Thymus (tissue), 11 donors: ENCODE measurements at regions not wholly inside any gene's neighbourhood (a gene's known extent, or its start where the extent isn't known, plus 50 kb on each side); places are given as distances from the start of the nearest gene placed in this dataset.

Source experiments
- DNase-seq, 9 donors: peaks; one replicate each; pipeline ENCODE4 v3.0.0-alpha.2; 2013; ENCODE audit warnings: low spot score in 9 of 9, low read depth in 6 of 9, missing footprints in 1 of 9
- H3K27ac ChIP-seq, 2 donors: one replicate each; pipeline ENCODE4 v1.5.1; 2013; ENCODE audit warnings: control low read depth in 1 of 2, low read depth in 1 of 2, low read length in 1 of 2, mild to moderate bottlenecking in 1 of 2, moderate library complexity in 1 of 2
- H3K27me3 ChIP-seq, 2 donors: one replicate each; pipeline ENCODE4 v1.5.1; 2013; ENCODE audit warnings: low read length in 1 of 2; ENCODE audit not compliant: control insufficient read depth in 2 of 2, insufficient read depth in 1 of 2
- H3K36me3 ChIP-seq, 2 donors: one replicate each; pipeline ENCODE4 v1.5.1; 2013; ENCODE audit warnings: low read length in 1 of 2, mild to moderate bottlenecking in 1 of 2, moderate library complexity in 1 of 2; ENCODE audit not compliant: control insufficient read depth in 2 of 2, insufficient read depth in 2 of 2
- H3K4me1 ChIP-seq, 2 donors: one replicate each; pipeline ENCODE4 v1.5.1; 2013; ENCODE audit warnings: low read length in 2 of 2; ENCODE audit not compliant: control insufficient read depth in 2 of 2, insufficient read depth in 2 of 2
- H3K4me3 ChIP-seq, 2 donors: one replicate each; pipeline ENCODE4 v1.5.1; 2013; ENCODE audit warnings: low read length in 2 of 2, control low read depth in 1 of 2, mild to moderate bottlenecking in 1 of 2
- H3K9me3 ChIP-seq, 2 donors: one replicate each; pipeline ENCODE4 v1.5.1; 2013; ENCODE audit warnings: low read length in 1 of 2, mild to moderate bottlenecking in 1 of 2; ENCODE audit not compliant: control insufficient read depth in 2 of 2, insufficient read depth in 1 of 2
- WGBS: extraction: QIAGEN DNeasy Blood & Tissue Kit; methylation state at CpG from one replicate; pipeline ENCODE4 v1.1.7; 2013; 5-methylcytosine and 5-hydroxymethylcytosine counted together
- donor health status: healthy.

- peak in 8 of 9 donors; percentile 24 to 64 (median 33) for DNase-seq
- 38% methylated on average over 3 of the region's 3 CpGs for WGBS
- H3K9me3 ChIP-seq = no peaks in the 10 kb centered on the region
- H3K4me3 ChIP-seq = no peak overlapping the region
- no peaks in the 10 kb centered on the region for H3K27me3 ChIP-seq
- H3K36me3 ChIP-seq = no peaks in the 10 kb centered on the region
- peak overlapping the region in 1 of 2 donors; percentile 67 for H3K27ac ChIP-seq
- H3K4me1 ChIP-seq = peaks cover 11% of the 10 kb centered on the region in 2 donors
Observed at GRCh38 chr4:38582889-38583470, 81.0 kb upstream of the KLF3 start.

GRCh38 chr4:38585871-38586270 is 78.1 kb upstream of the KLF3 start:
- no peak for DNase-seq
- H3K27me3 ChIP-seq = no peaks in the 10 kb centered on the region
- 70% methylated on average over 1 of the region's 1 CpG for WGBS
- peaks cover 11% of the 10 kb centered on the region in 2 donors for H3K4me1 ChIP-seq
- no peaks in the 10 kb centered on the region for H3K36me3 ChIP-seq
- no peaks in the 10 kb centered on the region for H3K9me3 ChIP-seq
- H3K27ac ChIP-seq = no peak overlapping the region
- no peak overlapping the region for H3K4me3 ChIP-seq

- H3K27me3 ChIP-seq = no peaks in the 10 kb centered on the region
- H3K9me3 ChIP-seq = peaks cover 0 to 3% of the 10 kb centered on the region in 2 donors
- H3K27ac ChIP-seq = no peak overlapping the region
- no peak for DNase-seq
- no peaks in the 10 kb centered on the region for H3K36me3 ChIP-seq
- no peak overlapping the region for H3K4me3 ChIP-seq
- H3K4me1 ChIP-seq = peaks cover 11% of the 10 kb centered on the region in 2 donors
Observed at GRCh38 chr4:38587106-38587505, 76.9 kb upstream of the KLF3 start.

GRCh38 chr4:38590046-38590445 is 74.0 kb upstream of the KLF3 start:
- no peak overlapping the region for H3K27ac ChIP-seq
- DNase-seq = no peak
- H3K36me3 ChIP-seq = no peaks in the 10 kb centered on the region
- WGBS = 97% methylated on average over 4 of the region's 4 CpGs
- H3K9me3 ChIP-seq = peaks cover 0 to 3% of the 10 kb centered on the region in 2 donors
- no peak overlapping the region for H3K4me3 ChIP-seq
- no peaks in the 10 kb centered on the region for H3K4me1 ChIP-seq
- no peaks in the 10 kb centered on the region for H3K27me3 ChIP-seq

- DNase-seq = no peak
- no peak overlapping the region for H3K4me3 ChIP-seq
- H3K36me3 ChIP-seq = no peaks in the 10 kb centered on the region
- WGBS = 87% methylated on average over 10 of the region's 10 CpGs
- H3K27ac ChIP-seq = no peak overlapping the region
- no peaks in the 10 kb centered on the region for H3K4me1 ChIP-seq
- H3K27me3 ChIP-seq = no peaks in the 10 kb centered on the region
- H3K9me3 ChIP-seq = peaks cover 0 to 3% of the 10 kb centered on the region in 2 donors
Observed at GRCh38 chr4:38591617-38592337, 72.2 kb upstream of the KLF3 start.

GRCh38 chr4:38598489-38598888 is 65.5 kb upstream of the KLF3 start:
- 96% methylated on average over 3 of the region's 3 CpGs for WGBS
- no peaks in the 10 kb centered on the region for H3K9me3 ChIP-seq
- H3K27ac ChIP-seq = no peak overlapping the region
- H3K4me3 ChIP-seq = no peak overlapping the region
- H3K27me3 ChIP-seq = no peaks in the 10 kb centered on the region
- no peaks in the 10 kb centered on the region for H3K4me1 ChIP-seq
- H3K36me3 ChIP-seq = peaks cover 0 to 2% of the 10 kb centered on the region in 2 donors
- DNase-seq = no peak

GRCh38 chr4:38600575-38600974 is 63.4 kb upstream of the KLF3 start:
- Histone ChIP-seq H3K9me3 (no peaks in the 10 kb centered on the region), H3K27me3 (no peaks in the 10 kb centered on the region), H3K4me1 (peaks cover 0 to 7% of the 10 kb centered on the region in 2 donors), H3K4me3 (no peak overlapping the region), H3K27ac (no peak overlapping the region), H3K36me3 (peaks cover 0 to 2% of the 10 kb centered on the region in 2 donors)
- DNase-seq = no peak
- WGBS = 89% methylated on average over 4 of the region's 4 CpGs

GRCh38 chr4:38601244-38601915 is 62.6 kb upstream of the KLF3 start:
- H3K36me3 ChIP-seq = peaks cover 0 to 2% of the 10 kb centered on the region in 2 donors
- WGBS = 78% methylated on average over 6 of the region's 6 CpGs
- H3K4me1 ChIP-seq = peaks cover 0 to 13% of the 10 kb centered on the region in 2 donors
- H3K4me3 ChIP-seq = no peak overlapping the region
- H3K27ac ChIP-seq = no peak overlapping the region
- H3K27me3 ChIP-seq = no peaks in the 10 kb centered on the region
- DNase-seq = no peak
- no peaks in the 10 kb centered on the region for H3K9me3 ChIP-seq

GRCh38 chr4:38601916-38602291 is 62.1 kb upstream of the KLF3 start:
- WGBS = 94% methylated on average over 3 of the region's 3 CpGs
- Histone ChIP-seq H3K4me1 (peaks cover 0 to 16% of the 10 kb centered on the region in 2 donors), H3K4me3 (no peak overlapping the region), H3K9me3 (no peaks in the 10 kb centered on the region), H3K27ac (no peak overlapping the region), H3K36me3 (peaks cover 0 to 2% of the 10 kb centered on the region in 2 donors), H3K27me3 (no peaks in the 10 kb centered on the region)
- DNase-seq = no peak
